ENCODE measurements at regions not wholly inside any gene's neighbourhood (a gene's known extent, or its start where the extent isn't known, plus 50 kb on each side); places are given as distances from the start of the nearest gene placed in this dataset.

GRCh38 chr3:194877291-194878119, 191.8 kb downstream of the FAM43A start:
- ATAC-seq (no peak), DNase-seq (no peak)
- no peaks in the 10 kb centered on the region for H3K36me3 ChIP-seq
- intact Hi-C loops (cut with DNase I): no loop called here
- H3K9me3 ChIP-seq: no peaks in the 10 kb centered on the region
- no peak overlapping the region for H3K27ac ChIP-seq
- H3K27me3 ChIP-seq: no peaks in the 10 kb centered on the region
- TF ChIP-seq CTCF (IDR thresholded peaks at IDR 0.05): no peak
- no peak overlapping the region for H3K4me3 ChIP-seq
- H3K4me1 ChIP-seq: peaks cover 29% of the 10 kb centered on the region

GRCh38 chr3:194879126-194879877, 193.6 kb downstream of the FAM43A start:
- no peaks in the 10 kb centered on the region for H3K27me3 ChIP-seq
- DNase-seq (no peak), ATAC-seq (peak; percentile 54)
- no peaks in the 10 kb centered on the region for H3K9me3 ChIP-seq
- H3K4me1 ChIP-seq: peaks cover 28% of the 10 kb centered on the region
- intact Hi-C loops (cut with DNase I): no loop called here
- H3K36me3 ChIP-seq: no peaks in the 10 kb centered on the region
- no peak for TF ChIP-seq CTCF (IDR thresholded peaks at IDR 0.05)
- no peak overlapping the region for H3K27ac ChIP-seq
- no peak overlapping the region for H3K4me3 ChIP-seq

- H3K4me1 ChIP-seq: peaks cover 28% of the 10 kb centered on the region
These were observed 194.6 kb downstream of the FAM43A start for GRCh38 chr3:194879991-194880939.

GRCh38 chr3:194880940-194881925, 195.6 kb downstream of the FAM43A start:
- Histone ChIP-seq H3K27ac (peak overlapping the region; percentile 21), H3K9me3 (no peaks in the 10 kb centered on the region), H3K4me3 (no peak overlapping the region), H3K4me1 (peaks cover 28% of the 10 kb centered on the region), H3K27me3 (no peaks in the 10 kb centered on the region), H3K36me3 (no peaks in the 10 kb centered on the region)
- TF ChIP-seq CTCF (IDR thresholded peaks at IDR 0.05): no peak
- ATAC-seq: peak; percentile 4
- intact Hi-C loops (cut with DNase I): no loop called here
- no peak for DNase-seq

More at GRCh38 chr3:194879991-194880939, 194.6 kb downstream of the FAM43A start:
- TF ChIP-seq CTCF (IDR thresholded peaks at IDR 0.05): no peak
- Histone ChIP-seq H3K4me3 (no peak overlapping the region), H3K27me3 (no peaks in the 10 kb centered on the region), H3K36me3 (no peaks in the 10 kb centered on the region), H3K9me3 (no peaks in the 10 kb centered on the region), H3K27ac (peak overlapping the region; percentile 21)
- DNase-seq (no peak), ATAC-seq (peak; percentile 55)
- intact Hi-C loops (cut with DNase I): no loop called here
